ENCODE measurements at regions not wholly inside any gene's neighbourhood (a gene's known extent, or its start where the extent isn't known, plus 50 kb on each side); places are given as distances from the start of the nearest gene placed in this dataset.

DNA sequence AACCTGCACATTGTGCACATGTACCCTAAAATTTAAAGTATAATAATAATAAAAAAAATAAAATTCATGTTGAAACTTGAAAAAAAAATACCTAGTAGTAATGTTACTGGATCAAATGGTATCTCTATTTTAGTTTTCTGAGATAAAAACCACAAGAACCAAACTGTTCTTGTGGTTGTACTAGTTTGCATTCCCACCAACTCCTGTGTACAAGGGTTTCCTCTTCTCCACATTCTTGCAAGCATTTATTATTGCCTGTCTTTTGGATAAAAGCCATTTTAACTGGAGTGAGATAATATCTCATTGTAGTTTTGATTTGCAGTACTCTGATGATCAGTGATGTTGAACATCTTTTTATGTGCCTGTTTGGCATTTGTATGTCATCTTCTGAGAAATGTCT lies 177.7 kb downstream of the KIF20B start:
- DNase-seq (ENCODE audit: low spot score) = no peak
- TF ChIP-seq, protein P1, sequence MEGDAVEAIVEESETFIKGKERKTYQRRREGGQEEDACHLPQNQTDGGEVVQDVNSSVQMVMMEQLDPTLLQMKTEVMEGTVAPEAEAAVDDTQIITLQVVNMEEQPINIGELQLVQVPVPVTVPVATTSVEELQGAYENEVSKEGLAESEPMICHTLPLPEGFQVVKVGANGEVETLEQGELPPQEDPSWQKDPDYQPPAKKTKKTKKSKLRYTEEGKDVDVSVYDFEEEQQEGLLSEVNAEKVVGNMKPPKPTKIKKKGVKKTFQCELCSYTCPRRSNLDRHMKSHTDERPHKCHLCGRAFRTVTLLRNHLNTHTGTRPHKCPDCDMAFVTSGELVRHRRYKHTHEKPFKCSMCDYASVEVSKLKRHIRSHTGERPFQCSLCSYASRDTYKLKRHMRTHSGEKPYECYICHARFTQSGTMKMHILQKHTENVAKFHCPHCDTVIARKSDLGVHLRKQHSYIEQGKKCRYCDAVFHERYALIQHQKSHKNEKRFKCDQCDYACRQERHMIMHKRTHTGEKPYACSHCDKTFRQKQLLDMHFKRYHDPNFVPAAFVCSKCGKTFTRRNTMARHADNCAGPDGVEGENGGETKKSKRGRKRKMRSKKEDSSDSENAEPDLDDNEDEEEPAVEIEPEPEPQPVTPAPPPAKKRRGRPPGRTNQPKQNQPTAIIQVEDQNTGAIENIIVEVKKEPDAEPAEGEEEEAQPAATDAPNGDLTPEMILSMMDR (IDR thresholded peaks at IDR 0.05) = no peak
- ATAC-seq (ENCODE audit: low FRiP score) = no peak

DNA sequence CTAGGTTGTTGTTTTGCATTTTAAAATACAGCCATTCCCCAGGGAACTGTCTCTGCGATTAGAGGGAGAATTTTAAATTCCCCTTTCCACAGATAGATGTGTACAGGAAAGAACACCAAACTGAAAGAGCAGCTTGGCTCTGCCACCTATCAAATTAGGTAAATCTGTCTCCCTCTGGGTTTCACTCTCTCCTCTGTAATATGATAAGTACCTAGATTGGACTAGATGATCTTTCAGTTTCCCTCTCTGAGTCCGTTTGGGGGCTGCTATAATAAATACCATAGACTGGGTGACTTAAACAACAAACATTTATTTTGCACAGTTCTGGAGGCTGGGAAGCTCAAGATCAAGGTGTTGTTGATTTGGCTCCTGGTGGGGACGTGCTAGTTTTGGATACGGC lies 186.0 kb downstream of the KIF20B start:
- TF ChIP-seq, protein P1 (IDR thresholded peaks at IDR 0.05) = no peak
- no peak for DNase-seq (ENCODE audit: low spot score)
- no peak for ATAC-seq (ENCODE audit: low FRiP score)

DNA sequence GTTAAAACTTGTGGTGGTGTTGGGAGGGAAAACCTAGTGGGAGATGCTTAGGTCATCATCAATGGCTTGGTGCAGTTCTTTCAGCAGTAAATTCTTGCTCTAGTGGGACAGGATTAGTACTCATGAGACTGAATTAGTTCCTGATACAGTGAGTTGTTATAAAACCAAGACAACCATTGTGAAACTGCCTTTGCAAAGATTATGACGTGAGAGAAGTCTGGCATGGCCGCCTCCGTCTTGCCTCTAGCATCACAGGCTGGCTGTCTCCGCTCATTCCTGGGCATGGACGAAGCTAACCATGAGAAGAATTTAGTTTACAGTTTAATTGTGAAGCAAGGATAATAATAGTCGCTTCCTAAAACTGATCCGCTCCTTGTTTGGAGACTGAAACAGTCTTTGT lies 186.4 kb downstream of the KIF20B start:
- no peak for ATAC-seq (ENCODE audit: low FRiP score)
- no peak for DNase-seq (ENCODE audit: low spot score)
- TF ChIP-seq, protein P1 (IDR thresholded peaks at IDR 0.05) = no peak

DNA sequence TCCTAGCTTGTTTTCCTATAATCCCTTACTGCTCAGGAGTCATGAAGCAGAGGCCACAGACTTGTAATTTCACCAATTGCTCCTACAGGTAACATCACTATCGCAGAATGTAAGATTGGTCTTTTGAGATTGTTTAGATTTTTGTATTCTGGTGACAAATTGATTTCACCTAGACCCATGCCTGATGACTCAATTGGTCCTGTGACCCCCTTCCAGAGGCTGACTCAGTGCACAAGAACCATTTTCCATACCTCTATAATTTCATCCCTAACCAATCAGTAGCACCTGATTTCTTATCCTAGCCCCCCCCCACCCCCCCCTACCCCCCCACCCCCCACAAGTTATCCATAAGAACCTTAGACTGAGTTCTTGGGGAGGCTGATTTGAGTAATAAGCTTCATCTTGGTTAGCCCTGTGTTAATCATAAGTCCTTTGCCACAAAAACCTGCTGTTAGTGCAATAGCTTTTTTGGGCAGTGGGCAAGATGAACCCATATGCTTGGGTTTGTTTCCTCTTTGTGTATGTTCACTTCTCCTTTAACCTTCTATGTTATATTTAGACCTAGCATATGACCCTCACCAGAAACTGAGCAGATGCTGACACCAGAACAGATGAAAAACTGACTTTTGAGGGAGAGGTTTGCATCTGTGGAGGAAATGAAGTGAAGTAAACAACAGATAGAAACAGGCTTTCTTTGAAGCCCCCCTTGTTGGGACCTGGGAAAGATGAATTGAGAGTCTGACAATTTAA lies 187.1 kb downstream of the KIF20B start:
- TF ChIP-seq, protein P1 (IDR thresholded peaks at IDR 0.05) = no peak
- ATAC-seq (ENCODE audit: low FRiP score) (no peak), DNase-seq (ENCODE audit: low spot score) (no peak)

DNA sequence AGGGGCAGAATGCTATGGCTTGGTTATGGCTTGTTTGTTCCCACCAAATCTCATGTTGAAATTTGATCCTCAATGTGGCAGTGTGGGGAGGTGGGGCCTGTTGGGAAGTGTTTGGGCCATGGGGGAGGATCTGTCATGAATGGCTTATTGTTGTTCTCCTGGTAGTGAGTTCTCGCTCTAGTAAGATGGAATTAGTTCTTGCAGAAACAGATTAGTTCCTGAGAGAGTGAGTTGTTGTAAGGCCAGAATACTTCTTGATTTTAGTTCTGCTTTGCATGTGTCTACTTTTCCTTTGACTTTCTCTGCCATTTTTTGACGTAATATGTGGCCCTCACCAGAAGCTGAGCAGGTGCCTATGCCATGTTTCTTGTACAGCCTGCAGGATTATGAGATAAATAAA lies 188.2 kb downstream of the KIF20B start:
- TF ChIP-seq, protein P1 (IDR thresholded peaks at IDR 0.05) = no peak
- ATAC-seq (ENCODE audit: low FRiP score) = no peak
- no peak for DNase-seq (ENCODE audit: low spot score)

DNA sequence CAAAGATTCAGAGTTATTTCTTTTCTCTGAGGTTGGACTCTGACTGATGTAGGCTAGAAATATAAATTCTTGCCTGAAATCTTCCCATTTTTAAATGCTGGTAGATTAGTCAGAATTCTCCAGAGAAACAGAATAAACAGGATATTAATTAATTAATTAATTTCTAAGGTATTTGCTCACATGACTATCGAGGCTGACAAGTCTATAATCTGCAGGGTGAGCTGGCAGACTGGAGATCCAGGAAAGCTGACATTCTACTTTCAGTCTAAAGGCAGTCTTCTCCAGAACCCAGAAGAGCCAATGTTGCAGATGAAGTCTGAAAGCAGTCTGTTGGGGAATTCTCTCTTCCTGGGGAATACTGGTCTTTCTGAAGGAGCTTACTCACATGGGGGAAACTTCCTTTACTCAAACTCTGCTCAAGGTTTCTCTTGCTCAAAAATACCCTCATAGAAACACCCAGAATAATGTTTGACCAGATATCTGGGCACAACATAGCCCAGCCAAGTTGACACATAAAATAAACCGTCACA lies 189.7 kb downstream of the KIF20B start:
- no peak for ATAC-seq (ENCODE audit: low FRiP score)
- TF ChIP-seq, protein P1 (IDR thresholded peaks at IDR 0.05) = no peak
- DNase-seq (ENCODE audit: low spot score) = no peak

DNA sequence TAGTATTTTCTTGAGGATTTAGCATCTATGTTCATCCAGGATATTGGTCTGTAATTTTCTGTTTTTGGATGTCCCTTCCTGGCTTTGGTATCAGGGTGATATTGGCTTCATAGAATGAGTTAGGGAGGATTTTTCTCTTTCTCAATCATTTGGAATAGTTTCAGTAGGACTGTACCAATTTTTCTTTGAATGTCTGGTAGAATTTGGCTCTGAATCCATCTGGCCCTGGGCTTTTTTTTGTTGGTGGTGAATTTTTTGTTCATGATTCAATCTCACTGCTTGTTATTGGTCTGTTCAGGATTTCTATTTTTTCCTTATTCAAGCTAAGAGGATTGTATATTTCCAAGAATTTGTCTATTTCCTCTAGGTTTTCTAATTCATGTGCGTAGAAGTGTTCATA lies 192.7 kb downstream of the KIF20B start:
- DNase-seq (ENCODE audit: low spot score) = no peak
- ATAC-seq (ENCODE audit: low FRiP score) = no peak
- TF ChIP-seq, protein P1 (IDR thresholded peaks at IDR 0.05) = no peak

Measured in omental fat pad (tissue), 3 donors.